ENCODE measurements at regions not wholly inside any gene's neighbourhood (a gene's known extent, or its start where the extent isn't known, plus 50 kb on each side); places are given as distances from the start of the nearest gene placed in this dataset.

DNA sequence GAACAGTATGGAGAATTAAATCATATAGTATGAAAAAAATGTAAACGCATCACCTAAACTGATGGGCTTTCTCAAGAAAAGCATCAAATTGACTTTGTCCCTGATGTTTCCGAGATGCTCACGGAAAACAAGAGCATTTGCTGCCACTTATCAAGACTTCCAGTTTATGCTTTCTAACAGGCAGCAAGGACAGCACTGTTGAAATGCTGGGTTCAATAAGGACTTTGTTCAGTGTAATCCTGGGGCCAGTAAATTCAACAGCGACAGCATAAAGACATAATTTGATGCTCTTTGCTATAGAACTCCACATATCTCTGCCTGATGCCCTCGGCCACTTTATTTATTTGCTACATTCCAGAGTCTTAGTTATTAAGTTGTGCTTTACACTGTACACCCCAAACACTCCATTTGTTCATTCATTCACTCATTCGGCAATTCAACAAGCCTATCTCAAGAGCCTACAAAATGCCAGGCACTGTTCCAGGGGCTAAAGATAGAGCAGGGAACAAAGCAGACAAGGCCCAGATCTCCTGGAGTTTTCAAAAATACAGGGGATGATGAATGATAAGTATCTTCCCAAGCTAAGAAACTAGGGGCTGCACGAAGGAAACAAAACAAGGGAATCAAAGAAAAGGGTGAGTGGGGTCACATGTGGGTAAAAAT lies 294.6 kb downstream of the ZNF608 start:
- TF ChIP-seq, protein P1, sequence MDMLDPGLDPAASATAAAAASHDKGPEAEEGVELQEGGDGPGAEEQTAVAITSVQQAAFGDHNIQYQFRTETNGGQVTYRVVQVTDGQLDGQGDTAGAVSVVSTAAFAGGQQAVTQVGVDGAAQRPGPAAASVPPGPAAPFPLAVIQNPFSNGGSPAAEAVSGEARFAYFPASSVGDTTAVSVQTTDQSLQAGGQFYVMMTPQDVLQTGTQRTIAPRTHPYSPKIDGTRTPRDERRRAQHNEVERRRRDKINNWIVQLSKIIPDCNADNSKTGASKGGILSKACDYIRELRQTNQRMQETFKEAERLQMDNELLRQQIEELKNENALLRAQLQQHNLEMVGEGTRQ (IDR thresholded peaks at IDR 0.05; ENCODE audit: borderline replicate concordance, low read depth, low read length): no peak
- TF ChIP-seq, protein P2, sequence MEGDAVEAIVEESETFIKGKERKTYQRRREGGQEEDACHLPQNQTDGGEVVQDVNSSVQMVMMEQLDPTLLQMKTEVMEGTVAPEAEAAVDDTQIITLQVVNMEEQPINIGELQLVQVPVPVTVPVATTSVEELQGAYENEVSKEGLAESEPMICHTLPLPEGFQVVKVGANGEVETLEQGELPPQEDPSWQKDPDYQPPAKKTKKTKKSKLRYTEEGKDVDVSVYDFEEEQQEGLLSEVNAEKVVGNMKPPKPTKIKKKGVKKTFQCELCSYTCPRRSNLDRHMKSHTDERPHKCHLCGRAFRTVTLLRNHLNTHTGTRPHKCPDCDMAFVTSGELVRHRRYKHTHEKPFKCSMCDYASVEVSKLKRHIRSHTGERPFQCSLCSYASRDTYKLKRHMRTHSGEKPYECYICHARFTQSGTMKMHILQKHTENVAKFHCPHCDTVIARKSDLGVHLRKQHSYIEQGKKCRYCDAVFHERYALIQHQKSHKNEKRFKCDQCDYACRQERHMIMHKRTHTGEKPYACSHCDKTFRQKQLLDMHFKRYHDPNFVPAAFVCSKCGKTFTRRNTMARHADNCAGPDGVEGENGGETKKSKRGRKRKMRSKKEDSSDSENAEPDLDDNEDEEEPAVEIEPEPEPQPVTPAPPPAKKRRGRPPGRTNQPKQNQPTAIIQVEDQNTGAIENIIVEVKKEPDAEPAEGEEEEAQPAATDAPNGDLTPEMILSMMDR (IDR thresholded peaks at IDR 0.05): no peak
- TF ChIP-seq, protein P3, sequence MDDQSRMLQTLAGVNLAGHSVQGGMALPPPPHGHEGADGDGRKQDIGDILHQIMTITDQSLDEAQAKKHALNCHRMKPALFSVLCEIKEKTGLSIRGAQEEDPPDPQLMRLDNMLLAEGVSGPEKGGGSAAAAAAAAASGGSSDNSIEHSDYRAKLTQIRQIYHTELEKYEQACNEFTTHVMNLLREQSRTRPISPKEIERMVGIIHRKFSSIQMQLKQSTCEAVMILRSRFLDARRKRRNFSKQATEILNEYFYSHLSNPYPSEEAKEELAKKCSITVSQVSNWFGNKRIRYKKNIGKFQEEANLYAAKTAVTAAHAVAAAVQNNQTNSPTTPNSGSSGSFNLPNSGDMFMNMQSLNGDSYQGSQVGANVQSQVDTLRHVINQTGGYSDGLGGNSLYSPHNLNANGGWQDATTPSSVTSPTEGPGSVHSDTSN (IDR thresholded peaks at IDR 0.05): no peak

All from SK-N-SH (cell line).